Spleen (tissue), 7 donors: ENCODE measurements at regions not wholly inside any gene's neighbourhood (a gene's known extent, or its start where the extent isn't known, plus 50 kb on each side); places are given as distances from the start of the nearest gene placed in this dataset.

Source experiments
- POLR2A ChIP-seq, 3 donors: fragments of 450-650 bp; IDR thresholded peaks; one replicate each; pipeline ENCODE4 v1.5.1; 2017; ENCODE audit warnings: antibody characterized with exemption in 3 of 3, mild to moderate bottlenecking in 1 of 3
- TF ChIP-seq, protein P1 (sequence below), 11 experiments: fragments of 200-600 bp in 7 of 11; fragments of 450-650 bp in 4 of 11; sonication (generic) in 4 of 11; IDR thresholded peaks in 8 of 11; conservative IDR thresholded peaks in 3 of 11; 1 replicate in 7 of 11; 2 replicates in 4 of 11; pipeline versions ENCODE4 v1.4.0 to v1.8.0; 2016 to 2021; ENCODE audit warnings: antibody characterized with exemption in 11 of 11, inconsistent platforms in 4 of 11, mild to moderate bottlenecking in 1 of 11
- donor health status: DM: no; HTN: no; CAD: no; lungs with moderate emphysema.
- donor health status: DM: no; HTN: no; CAD: no.
- donor health status: DM: no; HTN: no; CAD: no.

DNA sequence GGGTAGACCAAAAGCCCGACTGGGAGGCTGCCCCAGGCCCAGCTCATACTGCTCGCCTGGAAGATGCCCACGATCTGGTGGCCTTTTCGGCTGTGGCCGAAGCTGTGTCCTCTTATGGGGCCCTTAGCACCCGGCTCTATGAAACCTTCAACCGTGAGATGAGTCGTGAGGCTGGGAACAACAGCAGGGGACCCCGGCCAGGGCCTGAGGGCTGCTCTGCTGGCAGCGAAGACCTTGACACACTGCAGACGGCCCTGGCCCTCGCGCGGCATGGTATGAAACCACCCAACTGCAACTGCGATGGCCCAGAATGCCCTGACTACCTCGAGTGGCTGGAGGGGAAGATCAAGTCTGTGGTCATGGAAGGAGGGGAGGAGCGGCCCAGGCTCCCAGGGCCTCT, 61.7 kb downstream of the TET3 start:
- no peak for TF ChIP-seq POLR2A (IDR thresholded peaks at IDR 0.05)
- TF ChIP-seq, protein P1, sequence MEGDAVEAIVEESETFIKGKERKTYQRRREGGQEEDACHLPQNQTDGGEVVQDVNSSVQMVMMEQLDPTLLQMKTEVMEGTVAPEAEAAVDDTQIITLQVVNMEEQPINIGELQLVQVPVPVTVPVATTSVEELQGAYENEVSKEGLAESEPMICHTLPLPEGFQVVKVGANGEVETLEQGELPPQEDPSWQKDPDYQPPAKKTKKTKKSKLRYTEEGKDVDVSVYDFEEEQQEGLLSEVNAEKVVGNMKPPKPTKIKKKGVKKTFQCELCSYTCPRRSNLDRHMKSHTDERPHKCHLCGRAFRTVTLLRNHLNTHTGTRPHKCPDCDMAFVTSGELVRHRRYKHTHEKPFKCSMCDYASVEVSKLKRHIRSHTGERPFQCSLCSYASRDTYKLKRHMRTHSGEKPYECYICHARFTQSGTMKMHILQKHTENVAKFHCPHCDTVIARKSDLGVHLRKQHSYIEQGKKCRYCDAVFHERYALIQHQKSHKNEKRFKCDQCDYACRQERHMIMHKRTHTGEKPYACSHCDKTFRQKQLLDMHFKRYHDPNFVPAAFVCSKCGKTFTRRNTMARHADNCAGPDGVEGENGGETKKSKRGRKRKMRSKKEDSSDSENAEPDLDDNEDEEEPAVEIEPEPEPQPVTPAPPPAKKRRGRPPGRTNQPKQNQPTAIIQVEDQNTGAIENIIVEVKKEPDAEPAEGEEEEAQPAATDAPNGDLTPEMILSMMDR (IDR thresholded peaks at IDR 0.05 in 8 of 11, conservative IDR thresholded peaks at IDR 0.05 in 3 of 11) = no peak
